DND-41 (cell line): ENCODE measurements at regions not wholly inside any gene's neighbourhood (a gene's known extent, or its start where the extent isn't known, plus 50 kb on each side); places are given as distances from the start of the nearest gene placed in this dataset.

Source experiments
- EZH2 ChIP-seq: IDR thresholded peaks from 3 replicates; pipeline ENCODE4 v1.6.1; 2012; ENCODE audit warnings: borderline replicate concordance, low read depth, mild to moderate bottlenecking, moderate library complexity, low read length, inconsistent platforms; ENCODE audit not compliant: severe bottlenecking
- TF ChIP-seq, protein P1 (sequence below): IDR thresholded peaks from 2 replicates; pipeline ENCODE4 v1.5.1; 2012; ENCODE audit warnings: borderline replicate concordance, low read length, moderate library complexity, mild to moderate bottlenecking; ENCODE audit not compliant: poor library complexity, severe bottlenecking; ENCODE audit errors: extremely low read depth

DNA sequence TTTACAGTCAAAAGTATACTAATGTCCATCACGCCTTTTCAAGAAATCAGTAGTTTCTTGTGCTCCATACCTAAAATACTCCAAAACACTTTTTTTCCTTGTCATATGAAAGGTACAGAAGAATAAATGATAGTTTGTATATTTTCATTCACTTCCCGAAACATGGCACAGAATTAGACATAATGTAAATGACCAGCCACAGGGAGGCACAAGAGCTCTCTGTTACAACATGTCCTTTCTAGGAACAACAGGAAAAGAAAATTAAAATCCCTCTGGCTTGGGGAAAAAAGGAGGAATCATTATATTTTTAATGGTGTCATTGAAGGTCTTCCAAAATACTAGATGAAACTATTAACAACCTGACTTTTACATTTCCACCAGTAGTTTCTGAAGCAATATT lies 331.2 kb downstream of the ACTR3B start:
- TF ChIP-seq, protein P1, sequence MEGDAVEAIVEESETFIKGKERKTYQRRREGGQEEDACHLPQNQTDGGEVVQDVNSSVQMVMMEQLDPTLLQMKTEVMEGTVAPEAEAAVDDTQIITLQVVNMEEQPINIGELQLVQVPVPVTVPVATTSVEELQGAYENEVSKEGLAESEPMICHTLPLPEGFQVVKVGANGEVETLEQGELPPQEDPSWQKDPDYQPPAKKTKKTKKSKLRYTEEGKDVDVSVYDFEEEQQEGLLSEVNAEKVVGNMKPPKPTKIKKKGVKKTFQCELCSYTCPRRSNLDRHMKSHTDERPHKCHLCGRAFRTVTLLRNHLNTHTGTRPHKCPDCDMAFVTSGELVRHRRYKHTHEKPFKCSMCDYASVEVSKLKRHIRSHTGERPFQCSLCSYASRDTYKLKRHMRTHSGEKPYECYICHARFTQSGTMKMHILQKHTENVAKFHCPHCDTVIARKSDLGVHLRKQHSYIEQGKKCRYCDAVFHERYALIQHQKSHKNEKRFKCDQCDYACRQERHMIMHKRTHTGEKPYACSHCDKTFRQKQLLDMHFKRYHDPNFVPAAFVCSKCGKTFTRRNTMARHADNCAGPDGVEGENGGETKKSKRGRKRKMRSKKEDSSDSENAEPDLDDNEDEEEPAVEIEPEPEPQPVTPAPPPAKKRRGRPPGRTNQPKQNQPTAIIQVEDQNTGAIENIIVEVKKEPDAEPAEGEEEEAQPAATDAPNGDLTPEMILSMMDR = no peak
- TF ChIP-seq EZH2 = no peak
